WI38 (cell line): ENCODE measurements at regions not wholly inside any gene's neighbourhood (a gene's known extent, or its start where the extent isn't known, plus 50 kb on each side); places are given as distances from the start of the nearest gene placed in this dataset.

Experiments used
- H3K4me3 ChIP-seq: 2 replicates; pipeline ENCODE4 v1.5.1; 2011; ENCODE audit warnings: low read depth, mild to moderate bottlenecking, control low read depth, low read length
- CTCF ChIP-seq: IDR thresholded peaks from 2 replicates; pipeline ENCODE4 v1.5.1; 2012; ENCODE audit warnings: low read depth, mild to moderate bottlenecking, control low read depth, low read length

- no peak overlapping the region for H3K4me3 ChIP-seq
- no peak for TF ChIP-seq CTCF
Measured at GRCh38 chr5:84614906-84615305, 230.2 kb upstream of the EDIL3 start.

GRCh38 chr5:84606784-84607183 is 222.1 kb upstream of the EDIL3 start:
- TF ChIP-seq CTCF = no peak
- no peak overlapping the region for H3K4me3 ChIP-seq

GRCh38 chr5:84605241-84605640 is 220.6 kb upstream of the EDIL3 start:
- TF ChIP-seq CTCF = no peak
- H3K4me3 ChIP-seq = no peak overlapping the region

GRCh38 chr5:84603568-84604185 is 219.0 kb upstream of the EDIL3 start:
- no peak overlapping the region for H3K4me3 ChIP-seq
- TF ChIP-seq CTCF = no peak

GRCh38 chr5:84602371-84602771 is 217.7 kb upstream of the EDIL3 start:
- H3K4me3 ChIP-seq = no peak overlapping the region
- TF ChIP-seq CTCF = no peak

- H3K4me3 ChIP-seq = no peak overlapping the region
- TF ChIP-seq CTCF = no peak
Measured at GRCh38 chr5:84599964-84600363, 215.3 kb upstream of the EDIL3 start.

- H3K4me3 ChIP-seq = no peak overlapping the region
- no peak for TF ChIP-seq CTCF
Measured at GRCh38 chr5:84597904-84598303, 213.2 kb upstream of the EDIL3 start.
